B cell (primary cell): ENCODE measurements at regions not wholly inside any gene's neighbourhood (a gene's known extent, or its start where the extent isn't known, plus 50 kb on each side); places are given as distances from the start of the nearest gene placed in this dataset.

ENCODE experiments used
- ATAC-seq: fragments of 200-7000 bp; cut with Tn5 transposase; one replicate; pipeline ENCODE4 v1.10.0; 2021; ENCODE audit warnings: low read depth, mild to moderate bottlenecking, moderate number of reproducible peaks, moderate library complexity
- CTCF ChIA-PET: fragments of 350-600 bp; sonication (Branson Sonifier 250); formaldehyde crosslinking; loops from one replicate; lab custom pipeline; 2021; ENCODE audit warnings: antibody characterized with exemption, inconsistent platforms; lab: Charles Lee
- POLR2A ChIA-PET: fragments of 350-600 bp; sonication (Branson Sonifier 250); formaldehyde crosslinking; loops from one replicate; lab custom pipeline; 2021; ENCODE audit warnings: antibody characterized with exemption; lab: Charles Lee
- DNase-seq: peaks from one replicate; pipeline ENCODE4 v3.0.0; 2013
- H2AFZ ChIP-seq: 2 replicates; pipeline ENCODE4 v1.6.1; 2012; ENCODE audit warnings: mild to moderate bottlenecking, low read depth, low read length; ENCODE audit not compliant: insufficient read depth, poor library complexity, severe bottlenecking
- H3K27ac ChIP-seq, 2 donors: 1 replicate in 1 of 2; 2 replicates in 1 of 2; pipeline ENCODE4 v1.5.1; 2012 to 2013; ENCODE audit warnings: low read length in 2 of 2, mild to moderate bottlenecking in 2 of 2, moderate library complexity in 1 of 2
- H3K27me3 ChIP-seq, 4 experiments: fragments of 200-600 bp in 1 of 4; sonication (generic) in 1 of 4; replicated peaks in 1 of 4; 1 replicate in 2 of 4; 2 replicates in 2 of 4; pipeline versions ENCODE4 v1.6.1 to v1.7.0; 2013 to 2016; ENCODE audit warnings: low read length in 3 of 4, mild to moderate bottlenecking in 2 of 4, mixed read lengths in 1 of 4, moderate library complexity in 1 of 4; ENCODE audit not compliant: insufficient read depth in 4 of 4, control insufficient read depth in 3 of 4; ENCODE audit errors: control extremely low read depth in 1 of 4
- H3K36me3 ChIP-seq, 2 experiments: replicated peaks in 1 of 2; 1 replicate in 1 of 2; 2 replicates in 1 of 2; pipeline versions ENCODE4 v1.6.1 to v1.7.1; 2013; ENCODE audit warnings: low read length in 1 of 2; ENCODE audit not compliant: insufficient read depth in 2 of 2, control insufficient read depth in 1 of 2; ENCODE audit errors: control extremely low read depth in 1 of 2, extremely low read depth in 1 of 2
- H3K4me1 ChIP-seq, 2 donors: fragments of 200-600 bp in 1 of 2; sonication (generic) in 1 of 2; 1 replicate in 1 of 2; 2 replicates in 1 of 2; pipeline versions ENCODE4 v1.5.1 to v1.6.1; 2013 to 2017; ENCODE audit warnings: low read length in 2 of 2; ENCODE audit not compliant: control insufficient read depth in 2 of 2, insufficient read depth in 2 of 2
- H3K4me2 ChIP-seq: replicated peaks from 2 replicates; pipeline ENCODE3; 2012; ENCODE audit warnings: mild to moderate bottlenecking, low read depth, low read length; ENCODE audit not compliant: poor library complexity, severe bottlenecking
- H3K4me3 ChIP-seq, 5 experiments: fragments of 200-600 bp in 1 of 5; sonication (generic) in 1 of 5; 1 replicate in 3 of 5; 2 replicates in 2 of 5; pipeline versions ENCODE4 v1.5.1 to v1.7.0; 2011 to 2016; ENCODE audit warnings: low read length in 4 of 5, mild to moderate bottlenecking in 4 of 5, low read depth in 2 of 5, control low read depth in 1 of 5, moderate library complexity in 1 of 5; ENCODE audit not compliant: insufficient read depth in 1 of 5; ENCODE audit errors: control extremely low read depth in 1 of 5, extremely low read depth in 1 of 5
- H3K79me2 ChIP-seq: fragments of 200-600 bp; sonication (generic); one replicate; pipeline ENCODE4 v1.6.0; 2016; ENCODE audit warnings: low read length; ENCODE audit not compliant: control insufficient read depth, insufficient read depth
- H3K9ac ChIP-seq: fragments of 200-600 bp; sonication (generic); 2 replicates; pipeline ENCODE4 v1.6.1; 2017; ENCODE audit warnings: mild to moderate bottlenecking, low read length, moderate library complexity
- H3K9me3 ChIP-seq, 3 donors: one replicate each; pipeline versions ENCODE4 v1.6.1 to v1.7.1; 2013; ENCODE audit warnings: low read length in 2 of 3; ENCODE audit not compliant: control insufficient read depth in 2 of 3, insufficient read depth in 1 of 3; ENCODE audit errors: control extremely low read depth in 1 of 3
- H4K20me1 ChIP-seq: 2 replicates; pipeline ENCODE4 v1.6.0; 2012; ENCODE audit warnings: mild to moderate bottlenecking, low read length; ENCODE audit not compliant: insufficient read depth, control insufficient read depth, poor library complexity, severe bottlenecking
- H3K27ac Mint-ChIP-seq: one replicate; pipeline ENCODE4 v1.8.0; 2021; ENCODE audit warnings: mixed read lengths
- H3K27me3 Mint-ChIP-seq: one replicate; pipeline ENCODE4 v1.8.0; 2021; ENCODE audit warnings: mixed read lengths
- H3K4me1 Mint-ChIP-seq: one replicate; pipeline ENCODE4 v1.8.0; 2021; ENCODE audit warnings: mixed read lengths
- H3K4me3 Mint-ChIP-seq: one replicate; pipeline ENCODE4 v1.8.0; 2021; ENCODE audit warnings: mixed read lengths
- H3K9me3 Mint-ChIP-seq: one replicate; pipeline ENCODE4 v1.8.0; 2022; ENCODE audit warnings: mixed read lengths; ENCODE audit not compliant: insufficient read depth
- EZH2 ChIP-seq: IDR thresholded peaks from 2 replicates; pipeline ENCODE4 v1.6.1; 2012; ENCODE audit warnings: borderline replicate concordance, low read depth, mild to moderate bottlenecking, moderate library complexity, low read length; ENCODE audit not compliant: insufficient read depth, poor library complexity, severe bottlenecking
- WGBS: methylation state at CpG from one replicate; pipeline ENCODE4 v1.1.5; 2013; ENCODE audit warnings: missing lambda C conversion rate; ENCODE audit not compliant: insufficient coverage; 5-methylcytosine and 5-hydroxymethylcytosine counted together
- intact Hi-C: fragments of 100-400 bp; cut with micrococcal nuclease; formaldehyde crosslinking; loops from one replicate; pipeline ENCODE4 v1.10.0; 2022
- TF ChIP-seq, protein P1 (sequence below): fragments of 200-600 bp; IDR thresholded peaks from one replicate; pipeline ENCODE4 v1.8.0; 2022; ENCODE audit warnings: antibody characterized with exemption, mild to moderate bottlenecking

GRCh38 chr11:116416852-116417251 lies 355.9 kb downstream of the BUD13 start:
- CTCF ChIA-PET = no interaction called here
- DNase-seq (no peak), ATAC-seq (no peak)
- H3K27ac ChIP-seq = no peak overlapping the region
- Mint-ChIP-seq H3K27me3 (peaks cover 13% of the 10 kb centered on the region), H3K27ac (no peak overlapping the region), H3K4me1 (no peaks in the 10 kb centered on the region), H3K4me3 (no peak overlapping the region), H3K9me3 (no peaks in the 10 kb centered on the region)
- 82% methylated on average over 1 of the region's 1 CpG for WGBS
- POLR2A ChIA-PET = no interaction called here
- no peaks in the 10 kb centered on the region for H3K36me3 ChIP-seq
- no peaks in the 10 kb centered on the region for H4K20me1 ChIP-seq
- no peak overlapping the region for H2AFZ ChIP-seq
- peaks cover 0 to 2% (median 0%) of the 10 kb centered on the region in 4 experiments for H3K27me3 ChIP-seq
- no peak for TF ChIP-seq EZH2
- TF ChIP-seq, protein P1, sequence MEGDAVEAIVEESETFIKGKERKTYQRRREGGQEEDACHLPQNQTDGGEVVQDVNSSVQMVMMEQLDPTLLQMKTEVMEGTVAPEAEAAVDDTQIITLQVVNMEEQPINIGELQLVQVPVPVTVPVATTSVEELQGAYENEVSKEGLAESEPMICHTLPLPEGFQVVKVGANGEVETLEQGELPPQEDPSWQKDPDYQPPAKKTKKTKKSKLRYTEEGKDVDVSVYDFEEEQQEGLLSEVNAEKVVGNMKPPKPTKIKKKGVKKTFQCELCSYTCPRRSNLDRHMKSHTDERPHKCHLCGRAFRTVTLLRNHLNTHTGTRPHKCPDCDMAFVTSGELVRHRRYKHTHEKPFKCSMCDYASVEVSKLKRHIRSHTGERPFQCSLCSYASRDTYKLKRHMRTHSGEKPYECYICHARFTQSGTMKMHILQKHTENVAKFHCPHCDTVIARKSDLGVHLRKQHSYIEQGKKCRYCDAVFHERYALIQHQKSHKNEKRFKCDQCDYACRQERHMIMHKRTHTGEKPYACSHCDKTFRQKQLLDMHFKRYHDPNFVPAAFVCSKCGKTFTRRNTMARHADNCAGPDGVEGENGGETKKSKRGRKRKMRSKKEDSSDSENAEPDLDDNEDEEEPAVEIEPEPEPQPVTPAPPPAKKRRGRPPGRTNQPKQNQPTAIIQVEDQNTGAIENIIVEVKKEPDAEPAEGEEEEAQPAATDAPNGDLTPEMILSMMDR = no peak
- H3K79me2 ChIP-seq = no peaks in the 10 kb centered on the region
- H3K4me1 ChIP-seq = no peaks in the 10 kb centered on the region
- no peak overlapping the region for H3K9ac ChIP-seq
- intact Hi-C loops = no loop called here
- no peak overlapping the region for H3K4me3 ChIP-seq
- H3K9me3 ChIP-seq = peaks cover 0 to 3% (median 0%) of the 10 kb centered on the region in 3 donors
- no peak overlapping the region for H3K4me2 ChIP-seq

GRCh38 chr11:116415095-116415494 lies 357.7 kb downstream of the BUD13 start:
- ChIA-PET CTCF (no interaction called here), POLR2A (no interaction called here)
- Histone ChIP-seq H3K27ac (no peak overlapping the region), H2AFZ (no peak overlapping the region), H3K4me3 (no peak overlapping the region), H3K27me3 (peaks cover 0 to 2% (median 0%) of the 10 kb centered on the region in 4 experiments), H3K79me2 (no peaks in the 10 kb centered on the region), H3K4me2 (no peak overlapping the region), H3K9me3 (no peaks in the 10 kb centered on the region), H3K4me1 (no peaks in the 10 kb centered on the region), H3K36me3 (no peaks in the 10 kb centered on the region), H3K9ac (no peak overlapping the region), H4K20me1 (no peaks in the 10 kb centered on the region)
- Mint-ChIP-seq H3K4me1 (no peaks in the 10 kb centered on the region), H3K9me3 (no peaks in the 10 kb centered on the region), H3K4me3 (no peak overlapping the region), H3K27me3 (peaks cover 10% of the 10 kb centered on the region), H3K27ac (no peak overlapping the region)
- intact Hi-C loops = no loop called here
- 80% methylated on average over 1 of the region's 6 CpGs for WGBS
- DNase-seq = no peak
- no peak for ATAC-seq
- TF ChIP-seq, protein P1 = no peak
- no peak for TF ChIP-seq EZH2
